ENCODE measurements at regions not wholly inside any gene's neighbourhood (a gene's known extent, or its start where the extent isn't known, plus 50 kb on each side); places are given as distances from the start of the nearest gene placed in this dataset.

DNA sequence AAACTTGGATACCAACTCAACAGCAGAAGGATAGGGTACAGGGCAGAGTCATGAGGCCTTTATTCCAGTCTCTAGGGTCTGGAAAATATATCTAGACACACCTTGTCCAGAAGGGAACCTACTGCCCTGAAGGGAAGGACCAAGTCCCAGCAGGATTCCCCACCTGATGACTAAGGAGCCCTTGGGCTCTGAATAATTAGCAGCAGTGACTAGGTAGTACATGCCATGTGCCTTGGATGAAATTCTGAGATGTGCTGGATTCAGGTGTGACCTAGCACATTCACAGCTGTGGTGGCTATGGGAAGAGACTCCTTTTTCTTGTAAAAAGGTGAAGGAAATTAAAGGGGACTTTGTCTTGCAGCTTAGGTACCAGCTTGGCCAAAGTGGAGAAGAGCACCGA is 364.3 kb upstream of the PTCHD4 start:
- no peak for DNase-seq (ENCODE audit: low read depth)
- no peak for TF ChIP-seq MYC (IDR thresholded peaks at IDR 0.05; ENCODE audit: low read depth, low read length)
- TF ChIP-seq POLR2A (IDR thresholded peaks at IDR 0.05; ENCODE audit: extremely low read depth, insufficient read length) = no peak
- TF ChIP-seq, protein P1, sequence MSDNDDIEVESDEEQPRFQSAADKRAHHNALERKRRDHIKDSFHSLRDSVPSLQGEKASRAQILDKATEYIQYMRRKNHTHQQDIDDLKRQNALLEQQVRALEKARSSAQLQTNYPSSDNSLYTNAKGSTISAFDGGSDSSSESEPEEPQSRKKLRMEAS (IDR thresholded peaks at IDR 0.05; ENCODE audit: low read depth, low read length) = no peak
- TF ChIP-seq, protein P2, sequence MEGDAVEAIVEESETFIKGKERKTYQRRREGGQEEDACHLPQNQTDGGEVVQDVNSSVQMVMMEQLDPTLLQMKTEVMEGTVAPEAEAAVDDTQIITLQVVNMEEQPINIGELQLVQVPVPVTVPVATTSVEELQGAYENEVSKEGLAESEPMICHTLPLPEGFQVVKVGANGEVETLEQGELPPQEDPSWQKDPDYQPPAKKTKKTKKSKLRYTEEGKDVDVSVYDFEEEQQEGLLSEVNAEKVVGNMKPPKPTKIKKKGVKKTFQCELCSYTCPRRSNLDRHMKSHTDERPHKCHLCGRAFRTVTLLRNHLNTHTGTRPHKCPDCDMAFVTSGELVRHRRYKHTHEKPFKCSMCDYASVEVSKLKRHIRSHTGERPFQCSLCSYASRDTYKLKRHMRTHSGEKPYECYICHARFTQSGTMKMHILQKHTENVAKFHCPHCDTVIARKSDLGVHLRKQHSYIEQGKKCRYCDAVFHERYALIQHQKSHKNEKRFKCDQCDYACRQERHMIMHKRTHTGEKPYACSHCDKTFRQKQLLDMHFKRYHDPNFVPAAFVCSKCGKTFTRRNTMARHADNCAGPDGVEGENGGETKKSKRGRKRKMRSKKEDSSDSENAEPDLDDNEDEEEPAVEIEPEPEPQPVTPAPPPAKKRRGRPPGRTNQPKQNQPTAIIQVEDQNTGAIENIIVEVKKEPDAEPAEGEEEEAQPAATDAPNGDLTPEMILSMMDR (IDR thresholded peaks at IDR 0.05; ENCODE audit: low read depth, low read length) = no peak

DNA sequence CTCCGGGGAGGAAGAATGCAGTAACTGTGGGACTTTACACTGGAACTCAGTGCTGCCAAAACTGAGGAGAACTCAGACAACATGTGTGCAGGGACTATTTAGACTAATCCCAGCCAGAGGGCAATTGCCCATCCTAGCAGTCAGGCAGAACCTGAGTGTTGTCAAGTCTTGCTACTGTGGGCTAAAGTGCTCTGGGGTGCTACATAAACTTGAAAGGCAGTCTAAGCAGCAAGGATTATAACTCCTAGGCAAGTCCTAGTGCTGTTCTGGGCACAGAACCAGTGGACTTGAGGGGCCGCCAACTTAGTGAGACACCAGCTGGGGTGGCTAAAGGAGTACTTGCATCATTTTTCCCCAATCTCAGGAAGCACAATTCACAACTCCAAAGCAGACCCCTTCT is 363.8 kb upstream of the PTCHD4 start:
- DNase-seq (ENCODE audit: low read depth) = no peak
- TF ChIP-seq, protein P1 (IDR thresholded peaks at IDR 0.05; ENCODE audit: low read depth, low read length) = no peak
- TF ChIP-seq, protein P2 (IDR thresholded peaks at IDR 0.05; ENCODE audit: low read depth, low read length) = no peak
- no peak for TF ChIP-seq MYC (IDR thresholded peaks at IDR 0.05; ENCODE audit: low read depth, low read length)
- TF ChIP-seq POLR2A (IDR thresholded peaks at IDR 0.05; ENCODE audit: extremely low read depth, insufficient read length) = no peak
- H3K4me3 ChIP-seq (ENCODE audit: low read depth, low read length) = no peak overlapping the region

More for the DNA sequence above, 364.3 kb upstream of the PTCHD4 start:
- no peak overlapping the region for H3K4me3 ChIP-seq (ENCODE audit: low read depth, low read length)

DNA sequence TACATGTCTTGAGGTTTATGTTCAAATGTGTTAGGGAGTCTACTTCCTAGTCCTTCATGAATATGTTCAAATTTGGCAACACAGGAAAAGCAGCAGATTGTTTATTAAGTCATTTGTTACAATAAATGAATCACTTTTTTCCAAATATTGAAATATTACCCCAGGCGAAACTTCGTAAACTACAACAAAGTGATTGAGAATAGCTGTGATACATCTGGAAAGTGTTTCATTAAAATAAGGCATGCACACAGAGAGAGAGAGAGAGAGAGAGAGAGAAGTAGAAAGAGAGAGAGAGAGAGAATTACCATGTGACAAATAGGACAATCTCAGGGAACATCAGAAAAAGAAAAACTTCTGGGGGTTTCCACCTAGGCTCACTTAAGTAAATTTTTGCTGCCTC is 363.1 kb upstream of the PTCHD4 start:
- H3K4me3 ChIP-seq (ENCODE audit: low read depth, low read length) = no peak overlapping the region
- TF ChIP-seq, protein P2 (IDR thresholded peaks at IDR 0.05; ENCODE audit: low read depth, low read length) = no peak
- TF ChIP-seq MYC (IDR thresholded peaks at IDR 0.05; ENCODE audit: low read depth, low read length) (no peak), POLR2A (IDR thresholded peaks at IDR 0.05; ENCODE audit: extremely low read depth, insufficient read length) (no peak)
- TF ChIP-seq, protein P1 (IDR thresholded peaks at IDR 0.05; ENCODE audit: low read depth, low read length) = no peak
- no peak for DNase-seq (ENCODE audit: low read depth)

DNA sequence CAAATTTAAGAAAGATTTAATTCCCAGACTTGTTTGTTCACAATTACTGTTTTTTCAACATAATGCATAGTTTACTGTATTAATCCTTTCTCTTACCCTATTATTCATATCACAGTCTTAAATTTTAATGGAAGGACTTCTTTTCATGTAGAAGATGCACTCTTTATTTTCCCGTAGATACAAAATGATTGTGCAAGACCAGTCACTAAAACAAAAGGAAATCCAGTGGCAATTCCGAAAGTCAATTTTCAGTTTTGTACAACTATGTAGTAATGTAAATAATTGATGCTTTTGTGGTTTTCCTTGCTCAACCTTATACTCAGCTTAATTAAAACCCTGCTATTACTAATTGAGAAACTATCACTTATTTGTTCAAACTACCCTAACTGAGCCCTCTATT is 361.5 kb upstream of the PTCHD4 start:
- TF ChIP-seq, protein P1 (IDR thresholded peaks at IDR 0.05; ENCODE audit: low read depth, low read length) = no peak
- TF ChIP-seq, protein P2 (IDR thresholded peaks at IDR 0.05; ENCODE audit: low read depth, low read length) = no peak
- no peak for TF ChIP-seq MYC (IDR thresholded peaks at IDR 0.05; ENCODE audit: low read depth, low read length)
- no peak for TF ChIP-seq POLR2A (IDR thresholded peaks at IDR 0.05; ENCODE audit: extremely low read depth, insufficient read length)
- no peak for DNase-seq (ENCODE audit: low read depth)

DNA sequence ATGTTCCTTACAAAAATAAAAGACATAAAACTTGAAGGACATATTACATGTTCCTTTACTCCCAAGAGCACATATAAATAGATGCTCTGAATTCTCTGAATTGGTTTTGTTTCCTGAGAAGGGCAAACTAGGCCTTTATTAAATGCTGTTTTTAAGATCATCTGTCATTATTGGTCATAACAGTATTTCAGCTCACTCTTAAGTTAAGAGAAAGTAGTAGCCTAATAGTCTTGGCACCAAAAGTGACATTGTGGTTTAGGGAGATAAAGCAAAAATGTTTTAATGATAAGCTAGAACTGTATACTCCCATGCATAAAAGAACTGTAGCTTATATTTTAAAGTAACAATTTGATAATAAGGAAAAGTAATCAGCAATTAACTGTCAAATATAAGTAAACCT is 361.1 kb upstream of the PTCHD4 start:
- TF ChIP-seq, protein P1 (IDR thresholded peaks at IDR 0.05; ENCODE audit: low read depth, low read length) = no peak
- TF ChIP-seq POLR2A (IDR thresholded peaks at IDR 0.05; ENCODE audit: extremely low read depth, insufficient read length) (no peak), MYC (IDR thresholded peaks at IDR 0.05; ENCODE audit: low read depth, low read length) (no peak)
- TF ChIP-seq, protein P2 (IDR thresholded peaks at IDR 0.05; ENCODE audit: low read depth, low read length) = no peak
- H3K4me3 ChIP-seq (ENCODE audit: low read depth, low read length) = no peak overlapping the region
- DNase-seq (ENCODE audit: low read depth) = no peak

More for the DNA sequence above, 361.5 kb upstream of the PTCHD4 start:
- H3K4me3 ChIP-seq (ENCODE audit: low read depth, low read length) = no peak overlapping the region

Measured in NB4 (cell line).